Rectal smooth muscle tissue (tissue), 1 donor: ENCODE measurements at regions not wholly inside any gene's neighbourhood (a gene's known extent, or its start where the extent isn't known, plus 50 kb on each side); places are given as distances from the start of the nearest gene placed in this dataset.

Experiments
- H3K27ac ChIP-seq: one replicate; pipeline ENCODE4 v1.7.0; 2013; ENCODE audit warnings: low read depth, low read length, inconsistent platforms
- H3K27me3 ChIP-seq: one replicate; pipeline ENCODE4 v1.7.0; 2013; ENCODE audit warnings: low read length; ENCODE audit not compliant: control insufficient read depth, insufficient read depth
- H3K36me3 ChIP-seq: one replicate; pipeline ENCODE4 v1.7.0; 2013; ENCODE audit warnings: low read length; ENCODE audit not compliant: control insufficient read depth, insufficient read depth
- H3K4me1 ChIP-seq: one replicate; pipeline ENCODE4 v1.7.0; 2013; ENCODE audit warnings: low read length; ENCODE audit not compliant: control insufficient read depth, insufficient read depth
- H3K4me3 ChIP-seq: one replicate; pipeline ENCODE4 v1.7.0; 2013; ENCODE audit warnings: low read length
- H3K9ac ChIP-seq: one replicate; pipeline ENCODE4 v1.7.0; 2013; ENCODE audit warnings: low read length

GRCh38 chr2:221005338-221005737 lies 566.8 kb downstream of the EPHA4 start:
- Histone ChIP-seq H3K27me3 (no peaks in the 10 kb centered on the region), H3K27ac (no peak overlapping the region), H3K36me3 (no peaks in the 10 kb centered on the region), H3K4me1 (no peaks in the 10 kb centered on the region), H3K9ac (no peak overlapping the region), H3K4me3 (no peak overlapping the region)

GRCh38 chr2:221006084-221006483 lies 566.0 kb downstream of the EPHA4 start:
- H3K27me3 ChIP-seq = no peaks in the 10 kb centered on the region
- H3K9ac ChIP-seq = no peak overlapping the region
- no peak overlapping the region for H3K27ac ChIP-seq
- no peaks in the 10 kb centered on the region for H3K4me1 ChIP-seq
- no peak overlapping the region for H3K4me3 ChIP-seq
- H3K36me3 ChIP-seq = no peaks in the 10 kb centered on the region

GRCh38 chr2:221016551-221016950 lies 555.6 kb downstream of the EPHA4 start:
- peaks cover 2% of the 10 kb centered on the region for H3K27me3 ChIP-seq
- no peak overlapping the region for H3K9ac ChIP-seq
- H3K4me3 ChIP-seq = no peak overlapping the region
- H3K36me3 ChIP-seq = no peaks in the 10 kb centered on the region
- H3K4me1 ChIP-seq = no peaks in the 10 kb centered on the region
- no peak overlapping the region for H3K27ac ChIP-seq

- H3K9ac ChIP-seq = no peak overlapping the region
- no peak overlapping the region for H3K27ac ChIP-seq
- H3K36me3 ChIP-seq = no peaks in the 10 kb centered on the region
- no peak overlapping the region for H3K4me3 ChIP-seq
- H3K4me1 ChIP-seq = no peaks in the 10 kb centered on the region
- H3K27me3 ChIP-seq = peaks cover 2% of the 10 kb centered on the region
These were observed 553.8 kb downstream of the EPHA4 start for GRCh38 chr2:221018262-221018661.

GRCh38 chr2:221019668-221020067 lies 552.4 kb downstream of the EPHA4 start:
- Histone ChIP-seq H3K4me1 (no peaks in the 10 kb centered on the region), H3K9ac (no peak overlapping the region), H3K36me3 (no peaks in the 10 kb centered on the region), H3K4me3 (no peak overlapping the region), H3K27ac (no peak overlapping the region), H3K27me3 (peaks cover 2% of the 10 kb centered on the region)

DNA sequence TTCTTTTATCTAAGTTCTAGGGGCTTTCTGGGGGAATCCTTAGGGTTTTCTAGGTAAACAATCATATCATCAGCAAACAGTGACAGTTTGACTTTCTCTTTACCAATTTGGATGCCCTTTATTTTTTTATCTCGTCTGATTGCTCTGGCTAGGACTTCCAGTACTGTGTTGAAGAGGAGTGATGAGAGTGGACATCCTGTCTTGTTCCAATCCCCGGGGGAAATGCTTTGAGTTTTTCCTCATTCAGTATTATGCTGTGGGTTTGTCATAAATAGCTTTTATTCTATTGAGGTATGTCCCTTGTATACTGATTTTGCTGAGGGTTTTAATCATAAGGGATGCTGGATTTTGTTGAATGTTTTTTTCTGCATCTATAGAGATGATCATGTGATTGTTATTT lies 549.5 kb downstream of the EPHA4 start:
- H3K36me3 ChIP-seq = no peaks in the 10 kb centered on the region
- no peak overlapping the region for H3K4me3 ChIP-seq
- no peaks in the 10 kb centered on the region for H3K4me1 ChIP-seq
- no peak overlapping the region for H3K9ac ChIP-seq
- H3K27ac ChIP-seq = no peak overlapping the region
- H3K27me3 ChIP-seq = no peaks in the 10 kb centered on the region

GRCh38 chr2:221025398-221025797 lies 546.7 kb downstream of the EPHA4 start:
- H3K36me3 ChIP-seq = no peaks in the 10 kb centered on the region
- no peak overlapping the region for H3K4me3 ChIP-seq
- no peaks in the 10 kb centered on the region for H3K4me1 ChIP-seq
- H3K27me3 ChIP-seq = no peaks in the 10 kb centered on the region
- H3K9ac ChIP-seq = no peak overlapping the region
- no peak overlapping the region for H3K27ac ChIP-seq

DNA sequence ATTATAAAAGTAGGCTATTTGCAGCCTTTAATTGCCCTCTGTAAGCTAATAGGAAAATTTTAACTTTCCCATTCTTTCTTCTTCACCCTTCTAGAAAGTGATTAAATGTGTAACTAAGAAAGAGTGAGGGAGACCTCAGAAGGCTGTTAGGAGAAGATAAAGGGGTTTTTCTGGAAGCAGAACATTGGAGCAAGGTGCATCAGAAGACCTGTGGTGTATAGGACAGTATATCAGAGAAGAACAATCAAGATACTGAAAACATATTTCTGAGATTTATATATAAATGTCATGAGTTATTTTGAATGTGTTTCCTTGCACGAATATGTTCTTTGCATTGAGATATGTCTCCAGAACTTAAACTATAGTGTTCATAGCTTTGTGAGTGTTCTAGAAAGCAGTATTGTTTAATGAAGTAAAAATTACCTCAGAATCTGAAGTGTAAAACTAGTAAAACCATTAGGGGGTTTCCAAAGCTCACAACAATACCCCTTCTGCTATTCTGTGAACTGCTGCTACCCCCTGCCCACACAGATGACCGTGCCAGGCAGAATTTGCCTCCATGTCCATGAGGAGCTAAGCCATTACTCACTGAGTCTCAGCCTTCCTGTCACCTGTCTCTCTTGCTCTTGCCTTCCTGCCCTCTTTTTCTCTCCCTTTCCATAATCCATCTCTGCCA lies 537.9 kb downstream of the EPHA4 start:
- Histone ChIP-seq H3K4me1 (no peaks in the 10 kb centered on the region), H3K27ac (no peak overlapping the region), H3K9ac (no peak overlapping the region), H3K36me3 (no peaks in the 10 kb centered on the region), H3K4me3 (no peak overlapping the region), H3K27me3 (no peaks in the 10 kb centered on the region)

DNA sequence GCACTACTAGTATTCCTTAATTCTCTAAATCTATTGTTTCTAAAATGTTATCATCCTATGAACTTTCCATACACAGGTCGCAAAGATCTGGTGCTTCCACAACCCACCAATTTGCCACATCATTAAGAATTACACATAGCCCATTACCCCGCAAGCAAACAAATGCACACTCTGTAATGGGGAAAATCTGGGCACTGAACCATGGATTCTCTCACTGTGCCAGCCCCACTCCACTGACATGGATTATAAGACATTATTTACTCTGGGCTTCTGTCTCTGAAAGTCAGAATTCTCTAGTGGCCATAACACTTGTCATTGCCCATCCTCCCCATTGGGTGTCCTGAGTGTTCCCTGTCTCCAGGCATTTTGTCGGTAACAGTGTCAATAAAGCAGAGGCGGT lies 537.1 kb downstream of the EPHA4 start:
- H3K4me3 ChIP-seq = no peak overlapping the region
- no peaks in the 10 kb centered on the region for H3K4me1 ChIP-seq
- H3K9ac ChIP-seq = no peak overlapping the region
- no peaks in the 10 kb centered on the region for H3K27me3 ChIP-seq
- no peaks in the 10 kb centered on the region for H3K36me3 ChIP-seq
- no peak overlapping the region for H3K27ac ChIP-seq

DNA sequence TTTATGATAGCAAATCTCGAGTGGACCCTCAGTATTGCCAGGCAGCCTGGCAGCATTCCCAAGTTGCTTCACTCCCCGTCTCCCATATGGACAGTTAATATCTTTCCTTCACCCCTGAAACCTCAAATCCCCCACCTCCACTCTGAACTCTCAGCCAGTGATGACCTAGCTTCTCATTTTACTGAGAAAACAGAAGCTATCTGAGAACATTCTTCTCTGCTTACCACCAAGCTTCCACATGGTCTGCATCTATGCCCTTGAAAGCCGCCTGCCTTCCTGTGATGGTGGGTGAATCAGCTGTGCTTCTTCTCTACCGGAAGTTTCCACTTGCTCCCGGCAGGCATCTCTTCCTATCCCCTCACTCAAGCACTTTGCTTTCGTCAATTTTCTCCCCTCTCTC lies 529.2 kb downstream of the EPHA4 start:
- Histone ChIP-seq H3K27ac (no peak overlapping the region), H3K27me3 (no peaks in the 10 kb centered on the region), H3K36me3 (no peaks in the 10 kb centered on the region), H3K9ac (no peak overlapping the region), H3K4me3 (no peak overlapping the region), H3K4me1 (no peaks in the 10 kb centered on the region)

GRCh38 chr2:221044781-221045180 lies 527.3 kb downstream of the EPHA4 start:
- H3K36me3 ChIP-seq = no peaks in the 10 kb centered on the region
- no peaks in the 10 kb centered on the region for H3K4me1 ChIP-seq
- H3K9ac ChIP-seq = no peak overlapping the region
- H3K27me3 ChIP-seq = no peaks in the 10 kb centered on the region
- no peak overlapping the region for H3K27ac ChIP-seq
- H3K4me3 ChIP-seq = no peak overlapping the region

- Histone ChIP-seq H3K4me1 (no peaks in the 10 kb centered on the region), H3K27me3 (no peaks in the 10 kb centered on the region), H3K9ac (no peak overlapping the region), H3K4me3 (no peak overlapping the region), H3K36me3 (no peaks in the 10 kb centered on the region), H3K27ac (no peak overlapping the region)
These were observed 521.9 kb downstream of the EPHA4 start for GRCh38 chr2:221050020-221050795.

GRCh38 chr2:221051162-221051561 lies 520.9 kb downstream of the EPHA4 start:
- Histone ChIP-seq H3K4me3 (no peak overlapping the region), H3K9ac (no peak overlapping the region), H3K27ac (no peak overlapping the region), H3K27me3 (no peaks in the 10 kb centered on the region), H3K36me3 (no peaks in the 10 kb centered on the region), H3K4me1 (no peaks in the 10 kb centered on the region)
